Suprapubic skin (tissue), 4 donors: ENCODE measurements at regions not wholly inside any gene's neighbourhood (a gene's known extent, or its start where the extent isn't known, plus 50 kb on each side); places are given as distances from the start of the nearest gene placed in this dataset.

Experiments
- DNase-seq, 2 donors: peaks; one replicate each; pipeline ENCODE4 v3.0.0-alpha.2; 2019; ENCODE audit warnings: low spot score in 2 of 2
- H3K27ac ChIP-seq: fragments of 200-600 bp; sonication (generic); one replicate; pipeline ENCODE4 v1.5.1; 2019
- H3K27me3 ChIP-seq: fragments of 200-600 bp; sonication (generic); one replicate; pipeline ENCODE4 v1.5.1; 2019
- H3K36me3 ChIP-seq: fragments of 200-600 bp; sonication (generic); one replicate; pipeline ENCODE4 v1.5.1; 2019
- H3K4me1 ChIP-seq: fragments of 200-600 bp; sonication (generic); one replicate; pipeline ENCODE4 v1.5.1; 2019
- H3K4me3 ChIP-seq: fragments of 200-600 bp; sonication (generic); one replicate; pipeline ENCODE4 v1.5.1; 2019; ENCODE audit warnings: mild to moderate bottlenecking
- H3K9me3 ChIP-seq: fragments of 200-600 bp; sonication (generic); one replicate; pipeline ENCODE4 v1.5.1; 2019
- CTCF ChIP-seq, 2 donors: fragments of 200-600 bp in 1 of 2; fragments of 450-650 bp in 1 of 2; sonication (generic) in 1 of 2; IDR thresholded peaks; one replicate each; pipeline ENCODE4 v1.5.1; 2016 to 2019; ENCODE audit warnings: antibody characterized with exemption in 2 of 2, mild to moderate bottlenecking in 1 of 2, moderate library complexity in 1 of 2
- EP300 ChIP-seq: sonication (generic); formaldehyde crosslinking; IDR thresholded peaks from one replicate; pipeline ENCODE4 v1.6.1; 2017; ENCODE audit warnings: antibody characterized with exemption
- POLR2A ChIP-seq, 2 donors: fragments of 450-650 bp; IDR thresholded peaks; one replicate each; pipeline ENCODE4 v1.6.1; 2017; ENCODE audit warnings: antibody characterized with exemption in 2 of 2, mild to moderate bottlenecking in 2 of 2, moderate library complexity in 2 of 2
- POLR2AphosphoS5 ChIP-seq, 3 donors: sonication (generic); formaldehyde crosslinking; IDR thresholded peaks; one replicate each; pipeline ENCODE4 v1.6.1; 2017; ENCODE audit warnings: antibody characterized with exemption in 3 of 3
- whole genome bisulfite sequencing: methylation state at CpG from one replicate; pipeline ENCODE4 v1.1.5; 2018; 5-methylcytosine and 5-hydroxymethylcytosine counted together

GRCh38 chr18:67596003-67596402 lies 79.5 kb upstream of the DSEL start:
- no peak overlapping the region for H3K27ac ChIP-seq
- no peaks in the 10 kb centered on the region for H3K4me1 ChIP-seq
- H3K4me3 ChIP-seq, result no peak overlapping the region
- 90% methylated on average over 1 of the region's 1 CpG for WGBS
- no peaks in the 10 kb centered on the region for H3K27me3 ChIP-seq
- TF ChIP-seq POLR2AphosphoS5 (IDR thresholded peaks at IDR 0.05) (no peak), EP300 (no peak), POLR2A (IDR thresholded peaks at IDR 0.05) (no peak), CTCF (IDR thresholded peaks at IDR 0.05) (no peak)
- H3K9me3 ChIP-seq, result no peaks in the 10 kb centered on the region
- DNase-seq, result no peak
- H3K36me3 ChIP-seq, result no peaks in the 10 kb centered on the region

GRCh38 chr18:67590571-67591141 lies 74.1 kb upstream of the DSEL start:
- Histone ChIP-seq H3K4me1 (no peaks in the 10 kb centered on the region), H3K27me3 (no peaks in the 10 kb centered on the region), H3K27ac (no peak overlapping the region), H3K4me3 (no peak overlapping the region), H3K9me3 (no peaks in the 10 kb centered on the region), H3K36me3 (no peaks in the 10 kb centered on the region)
- no peak for DNase-seq
- WGBS, result 27% methylated on average over 3 of the region's 3 CpGs
- TF ChIP-seq CTCF (IDR thresholded peaks at IDR 0.05) (no peak), POLR2AphosphoS5 (IDR thresholded peaks at IDR 0.05) (no peak), EP300 (no peak), POLR2A (IDR thresholded peaks at IDR 0.05) (no peak)

- H3K4me1 ChIP-seq, result no peaks in the 10 kb centered on the region
- DNase-seq, result no peak
- WGBS, result 91% methylated on average over 3 of the region's 3 CpGs
These were observed 72.8 kb upstream of the DSEL start for GRCh38 chr18:67589325-67589724.

GRCh38 chr18:67586101-67586500 lies 69.6 kb upstream of the DSEL start:
- no peak for DNase-seq
- H3K9me3 ChIP-seq, result no peaks in the 10 kb centered on the region
- TF ChIP-seq POLR2AphosphoS5 (IDR thresholded peaks at IDR 0.05), result no peak
- TF ChIP-seq POLR2A (IDR thresholded peaks at IDR 0.05), result no peak
- no peak for TF ChIP-seq EP300
- TF ChIP-seq CTCF (IDR thresholded peaks at IDR 0.05), result no peak
- no peak overlapping the region for H3K4me3 ChIP-seq
- no peaks in the 10 kb centered on the region for H3K4me1 ChIP-seq
- H3K36me3 ChIP-seq, result no peaks in the 10 kb centered on the region
- H3K27ac ChIP-seq, result no peak overlapping the region
- 80% methylated on average over 2 of the region's 2 CpGs for WGBS
- no peaks in the 10 kb centered on the region for H3K27me3 ChIP-seq

More at GRCh38 chr18:67589325-67589724, 72.8 kb upstream of the DSEL start:
- H3K9me3 ChIP-seq, result no peaks in the 10 kb centered on the region
- H3K27ac ChIP-seq, result no peak overlapping the region
- no peak overlapping the region for H3K4me3 ChIP-seq
- no peak for TF ChIP-seq POLR2A (IDR thresholded peaks at IDR 0.05)
- TF ChIP-seq POLR2AphosphoS5 (IDR thresholded peaks at IDR 0.05), result no peak
- no peak for TF ChIP-seq EP300
- no peak for TF ChIP-seq CTCF (IDR thresholded peaks at IDR 0.05)
- H3K27me3 ChIP-seq, result no peaks in the 10 kb centered on the region
- H3K36me3 ChIP-seq, result no peaks in the 10 kb centered on the region

- Histone ChIP-seq H3K36me3 (no peaks in the 10 kb centered on the region), H3K9me3 (no peaks in the 10 kb centered on the region), H3K27me3 (no peaks in the 10 kb centered on the region), H3K27ac (no peak overlapping the region), H3K4me3 (no peak overlapping the region), H3K4me1 (no peaks in the 10 kb centered on the region)
- no peak for DNase-seq
- 14% methylated on average over 1 of the region's 1 CpG for WGBS
- TF ChIP-seq CTCF (IDR thresholded peaks at IDR 0.05) (no peak), EP300 (no peak), POLR2A (IDR thresholded peaks at IDR 0.05) (no peak)
These were observed 67.1 kb upstream of the DSEL start for GRCh38 chr18:67583621-67584020.
